Stimulated activated CD4-positive, alpha-beta T cell treated with anti-CD3 and anti-CD28 coated beads, TNF-alpha, amount 100 ng/mL, for 1 hour (primary cell): ENCODE measurements at regions not wholly inside any gene's neighbourhood (a gene's known extent, or its start where the extent isn't known, plus 50 kb on each side); places are given as distances from the start of the nearest gene placed in this dataset.
"Not testable (repeated sequence)": the region's sequence is repeated elsewhere in the genome, so short reads cannot be mapped to it uniquely, and the experiment has no call there.

Experiments
- DNase-seq, 3 donors: peaks; one replicate each; pipeline ENCODE4 v3.0.0-alpha.2; 2020; ENCODE audit warnings: low read depth in 3 of 3, low spot score in 1 of 3

GRCh38 chr22:49404020-49404419 is 423.7 kb downstream of the BRD1 start:
- no peak for DNase-seq

- DNase-seq: no peak
These were observed 424.6 kb downstream of the BRD1 start for GRCh38 chr22:49403102-49403501.

GRCh38 chr22:49402169-49402568 is 425.5 kb downstream of the BRD1 start:
- DNase-seq: no peak

- DNase-seq: no peak
These were observed 426.6 kb downstream of the BRD1 start for GRCh38 chr22:49400941-49401598.

- no peak for DNase-seq
These were observed 427.3 kb downstream of the BRD1 start for GRCh38 chr22:49400136-49400940.

- DNase-seq: no peak
These were observed 429.0 kb downstream of the BRD1 start for GRCh38 chr22:49398646-49399045.

- no peak for DNase-seq
These were observed 429.6 kb downstream of the BRD1 start for GRCh38 chr22:49398115-49398514.

- DNase-seq: no peak
These were observed 430.9 kb downstream of the BRD1 start for GRCh38 chr22:49396817-49397216.

GRCh38 chr22:49395617-49396016 is 432.1 kb downstream of the BRD1 start:
- no peak for DNase-seq

GRCh38 chr22:49395062-49395461 is 432.6 kb downstream of the BRD1 start:
- DNase-seq: not testable (repeated sequence)

GRCh38 chr22:49394116-49394785 is 433.4 kb downstream of the BRD1 start:
- DNase-seq: no peak

- no peak for DNase-seq
These were observed 434.1 kb downstream of the BRD1 start for GRCh38 chr22:49393526-49393925.

GRCh38 chr22:49392841-49393510 is 434.7 kb downstream of the BRD1 start:
- no peak for DNase-seq

- no peak for DNase-seq
These were observed 435.4 kb downstream of the BRD1 start for GRCh38 chr22:49392247-49392646.

- DNase-seq: no peak
These were observed 436.2 kb downstream of the BRD1 start for GRCh38 chr22:49391436-49391835.

GRCh38 chr22:49390954-49391353 is 436.7 kb downstream of the BRD1 start:
- no peak for DNase-seq

- not testable (repeated sequence) for DNase-seq
These were observed 443.8 kb downstream of the BRD1 start for GRCh38 chr22:49383909-49384308.

- DNase-seq: no peak
These were observed 445.3 kb downstream of the BRD1 start for GRCh38 chr22:49382451-49382735.

- DNase-seq: no peak
These were observed 445.9 kb downstream of the BRD1 start for GRCh38 chr22:49381595-49382450.

- no peak for DNase-seq
These were observed 446.9 kb downstream of the BRD1 start for GRCh38 chr22:49380828-49381114.
